ENCODE measurements at regions not wholly inside any gene's neighbourhood (a gene's known extent, or its start where the extent isn't known, plus 50 kb on each side); places are given as distances from the start of the nearest gene placed in this dataset.

DNA sequence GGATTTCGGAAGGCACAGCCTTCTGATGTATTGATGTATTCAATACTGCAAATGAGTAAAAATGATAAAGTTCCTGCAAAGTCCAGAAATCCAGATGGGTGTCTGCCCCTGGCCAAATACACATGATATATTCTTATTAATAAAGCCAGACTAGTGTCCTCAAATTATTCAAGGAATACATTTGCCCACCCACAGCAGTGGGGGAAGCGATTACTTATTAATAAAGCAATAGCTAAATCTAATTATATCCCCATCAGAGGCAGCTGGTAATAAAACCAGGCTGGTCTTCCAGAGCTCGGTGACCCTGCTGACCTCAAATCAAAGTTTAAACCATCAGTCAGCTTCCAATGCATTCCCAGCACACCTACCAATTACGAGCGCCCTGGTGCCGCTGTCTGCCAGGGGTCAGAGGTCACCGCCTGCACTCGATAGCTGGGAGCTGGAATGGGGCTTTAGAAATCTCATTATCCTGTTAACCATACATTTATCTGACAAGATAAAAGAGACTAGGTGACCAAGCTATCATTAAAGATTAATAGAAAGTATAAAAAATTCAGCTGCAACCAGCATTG, 330.3 kb downstream of the UACA start:
- Mint-ChIP-seq H3K4me1 (peaks cover 43% of the 10 kb centered on the region), H3K9me3 (no peaks in the 10 kb centered on the region), H3K27ac (no peak overlapping the region), H3K4me3 (no peak overlapping the region), H3K36me3 (no peaks in the 10 kb centered on the region), H3K27me3 (ENCODE audit: low read depth) (no peaks in the 10 kb centered on the region)
- TF ChIP-seq, protein P1, sequence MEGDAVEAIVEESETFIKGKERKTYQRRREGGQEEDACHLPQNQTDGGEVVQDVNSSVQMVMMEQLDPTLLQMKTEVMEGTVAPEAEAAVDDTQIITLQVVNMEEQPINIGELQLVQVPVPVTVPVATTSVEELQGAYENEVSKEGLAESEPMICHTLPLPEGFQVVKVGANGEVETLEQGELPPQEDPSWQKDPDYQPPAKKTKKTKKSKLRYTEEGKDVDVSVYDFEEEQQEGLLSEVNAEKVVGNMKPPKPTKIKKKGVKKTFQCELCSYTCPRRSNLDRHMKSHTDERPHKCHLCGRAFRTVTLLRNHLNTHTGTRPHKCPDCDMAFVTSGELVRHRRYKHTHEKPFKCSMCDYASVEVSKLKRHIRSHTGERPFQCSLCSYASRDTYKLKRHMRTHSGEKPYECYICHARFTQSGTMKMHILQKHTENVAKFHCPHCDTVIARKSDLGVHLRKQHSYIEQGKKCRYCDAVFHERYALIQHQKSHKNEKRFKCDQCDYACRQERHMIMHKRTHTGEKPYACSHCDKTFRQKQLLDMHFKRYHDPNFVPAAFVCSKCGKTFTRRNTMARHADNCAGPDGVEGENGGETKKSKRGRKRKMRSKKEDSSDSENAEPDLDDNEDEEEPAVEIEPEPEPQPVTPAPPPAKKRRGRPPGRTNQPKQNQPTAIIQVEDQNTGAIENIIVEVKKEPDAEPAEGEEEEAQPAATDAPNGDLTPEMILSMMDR (IDR thresholded peaks at IDR 0.05; ENCODE audit: unreplicated experiment), result no peak
- no peak for DNase-seq (ENCODE audit: low spot score in 2 of 2, unreplicated experiment in 2 of 2)

DNA sequence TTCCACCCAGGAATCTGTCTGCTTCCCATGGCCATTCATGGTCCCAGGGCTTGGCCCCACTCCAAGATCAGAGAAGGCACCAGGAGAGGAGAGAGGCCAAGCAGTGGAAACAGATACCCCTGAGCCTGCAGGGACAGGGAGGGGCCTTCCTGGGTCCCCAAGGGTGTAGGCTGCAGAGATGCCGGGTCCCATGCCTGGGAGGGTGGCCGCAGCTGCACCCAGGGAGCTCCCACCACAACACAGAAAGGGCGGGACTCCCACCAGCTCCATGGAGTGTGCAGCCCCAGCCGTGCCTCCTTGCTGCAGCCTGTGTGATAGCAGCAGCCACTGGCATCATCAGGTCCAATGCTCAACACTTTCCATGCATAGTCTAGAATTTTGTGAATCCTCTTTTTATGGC, 331.5 kb downstream of the UACA start:
- Mint-ChIP-seq H3K9me3 (no peaks in the 10 kb centered on the region), H3K36me3 (no peaks in the 10 kb centered on the region), H3K27ac (no peak overlapping the region), H3K27me3 (ENCODE audit: low read depth) (no peaks in the 10 kb centered on the region), H3K4me3 (no peak overlapping the region), H3K4me1 (peaks cover 33% of the 10 kb centered on the region)
- DNase-seq (ENCODE audit: low spot score in 2 of 2, unreplicated experiment in 2 of 2), result no peak
- TF ChIP-seq, protein P1 (IDR thresholded peaks at IDR 0.05; ENCODE audit: unreplicated experiment), result no peak

DNA sequence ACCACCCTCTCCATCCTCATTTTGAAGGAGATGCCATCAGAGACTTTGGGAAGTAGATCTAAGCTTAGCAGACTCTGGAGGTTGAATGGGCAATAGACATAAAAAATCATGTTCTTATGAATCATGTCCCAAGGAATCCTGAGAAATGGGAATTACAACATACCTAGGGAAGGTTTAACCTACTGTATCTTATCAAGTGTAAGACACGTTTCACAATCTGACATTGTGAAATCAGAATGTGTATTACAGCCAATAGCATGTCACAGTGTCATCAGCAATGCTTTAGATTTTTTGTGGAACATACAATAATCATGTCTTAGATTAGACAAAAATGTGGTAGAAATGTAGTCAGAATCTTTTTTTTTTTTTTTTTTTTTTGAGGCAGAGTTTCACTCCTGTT, 332.4 kb upstream of the TLE3 start:
- H3K4me3 Mint-ChIP-seq, result no peak overlapping the region
- peaks cover 1% of the 10 kb centered on the region for H3K27me3 Mint-ChIP-seq (ENCODE audit: low read depth)
- no peak for DNase-seq (ENCODE audit: low spot score in 2 of 2, unreplicated experiment in 2 of 2)
- peaks cover 24% of the 10 kb centered on the region for H3K4me1 Mint-ChIP-seq
- no peak overlapping the region for H3K27ac Mint-ChIP-seq
- H3K36me3 Mint-ChIP-seq, result no peaks in the 10 kb centered on the region
- TF ChIP-seq, protein P1 (IDR thresholded peaks at IDR 0.05; ENCODE audit: unreplicated experiment), result no peak
- H3K9me3 Mint-ChIP-seq, result no peaks in the 10 kb centered on the region

DNA sequence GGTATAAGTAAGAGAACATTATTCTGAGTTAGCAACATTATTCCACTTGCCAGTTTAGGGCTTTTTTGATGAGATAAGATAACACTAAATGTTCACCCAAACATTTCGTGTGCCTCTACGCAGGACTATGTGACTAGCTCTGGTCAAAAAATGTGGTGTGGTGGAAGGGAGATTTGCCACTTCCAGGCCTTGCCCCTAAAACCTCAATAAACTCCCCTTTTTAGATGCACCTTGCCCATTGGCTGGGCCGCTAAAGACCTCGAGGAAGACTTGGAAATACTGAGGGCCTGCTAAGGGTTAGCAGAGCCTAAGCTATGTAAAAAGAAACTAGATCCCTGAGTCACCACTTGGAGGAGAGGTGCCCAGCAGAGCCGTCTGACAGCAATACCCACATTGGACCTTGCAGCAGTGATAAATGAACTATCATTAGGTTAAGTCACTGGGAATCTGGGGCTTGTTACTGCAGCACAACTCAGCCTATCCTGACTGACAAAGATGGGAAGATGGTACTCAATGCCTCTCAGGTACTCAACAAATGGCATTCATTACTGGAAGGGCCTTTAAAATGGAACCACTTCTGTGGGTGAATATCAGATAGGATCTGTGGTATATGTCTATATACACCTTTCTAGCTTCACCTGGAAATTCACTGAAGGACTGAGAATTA, 331.5 kb upstream of the TLE3 start:
- H3K36me3 Mint-ChIP-seq, result no peaks in the 10 kb centered on the region
- no peaks in the 10 kb centered on the region for H3K9me3 Mint-ChIP-seq
- TF ChIP-seq, protein P1 (IDR thresholded peaks at IDR 0.05; ENCODE audit: unreplicated experiment), result no peak

DNA sequence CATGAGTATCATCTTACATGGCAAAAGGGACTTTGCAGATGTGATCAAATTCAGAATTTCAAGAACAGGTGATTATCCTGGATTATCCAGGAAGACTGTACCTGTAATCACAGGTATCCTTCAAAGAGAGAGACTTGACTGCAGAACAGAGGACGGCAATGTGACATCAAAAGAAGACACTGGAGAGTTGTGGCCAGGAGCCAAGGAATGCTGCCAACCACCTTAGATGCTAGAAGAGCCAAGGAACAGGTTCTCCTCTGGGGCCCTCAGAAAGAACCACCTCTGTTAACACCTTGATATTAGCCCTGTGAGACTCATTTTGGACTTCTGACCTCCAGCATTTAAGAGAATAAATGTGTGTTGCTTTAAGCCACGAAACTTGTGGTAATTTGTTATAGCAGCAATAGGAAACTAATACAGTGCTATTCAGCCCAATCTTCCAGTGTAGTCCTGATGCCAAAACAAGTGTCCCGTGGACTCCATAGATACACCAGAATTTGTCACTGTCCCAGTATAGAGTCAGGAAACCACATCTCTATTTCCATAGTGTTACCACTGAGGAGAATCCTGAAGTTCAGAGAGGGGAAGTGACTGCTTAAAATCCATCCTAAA, 330.6 kb upstream of the TLE3 start:
- no peaks in the 10 kb centered on the region for H3K9me3 Mint-ChIP-seq
- peaks cover 1% of the 10 kb centered on the region for H3K27me3 Mint-ChIP-seq (ENCODE audit: low read depth)
- DNase-seq (ENCODE audit: low spot score in 2 of 2, unreplicated experiment in 2 of 2), result no peak
- H3K4me1 Mint-ChIP-seq, result peaks cover 7% of the 10 kb centered on the region
- TF ChIP-seq, protein P1 (IDR thresholded peaks at IDR 0.05; ENCODE audit: unreplicated experiment), result no peak
- no peak overlapping the region for H3K27ac Mint-ChIP-seq
- no peak overlapping the region for H3K4me3 Mint-ChIP-seq
- H3K36me3 Mint-ChIP-seq, result no peaks in the 10 kb centered on the region

More for the DNA sequence above, 331.5 kb upstream of the TLE3 start:
- DNase-seq (ENCODE audit: low spot score in 2 of 2, unreplicated experiment in 2 of 2), result no peak
- peaks cover 1% of the 10 kb centered on the region for H3K27me3 Mint-ChIP-seq (ENCODE audit: low read depth)
- H3K4me3 Mint-ChIP-seq, result no peak overlapping the region
- H3K4me1 Mint-ChIP-seq, result peaks cover 15% of the 10 kb centered on the region
- no peak overlapping the region for H3K27ac Mint-ChIP-seq
